Skin of body (tissue), 1 donor: ENCODE measurements at regions not wholly inside any gene's neighbourhood (a gene's known extent, or its start where the extent isn't known, plus 50 kb on each side); places are given as distances from the start of the nearest gene placed in this dataset.

Experiments
- DNase-seq: peaks from one replicate; lab custom pipeline; 2025; lab: John Stamatoyannopoulos, UW

GRCh38 chr16:86088816-86089215 is 189.9 kb downstream of the IRF8 start:
- no peak for DNase-seq

DNA sequence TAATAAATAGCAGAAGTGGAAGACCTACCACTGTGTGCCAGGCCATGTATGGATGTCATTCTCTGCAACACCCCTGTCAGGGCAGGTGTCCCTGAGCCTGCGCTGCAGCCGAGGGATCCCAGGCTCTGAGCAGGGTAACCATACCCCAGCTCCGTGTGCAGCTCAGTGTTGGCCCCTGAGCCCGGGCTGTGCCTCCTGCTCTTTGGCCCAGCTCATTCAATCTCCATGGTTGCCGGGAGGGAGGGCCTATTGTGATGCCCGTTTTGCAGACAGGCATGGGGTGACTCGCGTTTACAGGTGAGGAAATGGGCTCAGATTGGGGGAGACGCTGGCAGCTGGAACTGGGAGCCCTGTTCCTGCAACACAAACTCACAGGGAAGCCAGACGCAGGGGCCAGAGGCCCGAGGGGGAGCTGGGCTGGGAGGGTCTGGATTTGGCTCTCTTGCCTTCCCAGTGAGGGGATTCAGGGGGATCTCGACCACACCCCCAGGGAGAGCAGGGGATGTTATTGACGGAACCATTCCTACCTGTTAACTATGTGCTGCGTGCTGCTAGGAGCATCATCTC is 190.5 kb downstream of the IRF8 start:
- no peak for DNase-seq

DNA sequence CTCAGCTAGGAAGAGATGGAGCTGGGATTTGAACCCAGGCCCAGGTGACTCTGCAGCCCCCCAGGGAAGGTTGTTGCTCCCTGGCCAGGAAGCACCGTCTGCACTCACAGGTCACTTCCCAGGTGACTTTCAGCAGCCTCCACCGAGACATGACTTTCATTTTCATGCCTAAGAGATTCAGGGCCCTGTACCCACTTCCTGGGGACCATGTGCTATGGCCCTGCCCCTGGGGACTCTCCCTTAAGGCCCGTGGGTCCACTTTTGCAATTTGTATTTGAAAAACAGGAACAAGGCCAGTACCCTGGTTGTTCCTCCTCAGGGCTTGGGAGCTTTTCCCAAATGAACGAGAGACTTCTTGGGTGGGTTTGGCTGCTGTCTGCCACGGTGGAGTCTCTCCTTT is 191.0 kb downstream of the IRF8 start:
- DNase-seq, result no peak

GRCh38 chr16:86090461-86091170 is 191.7 kb downstream of the IRF8 start:
- no peak for DNase-seq

- DNase-seq, result no peak
Measured at GRCh38 chr16:86091976-86092375, 193.0 kb downstream of the IRF8 start.

GRCh38 chr16:86092586-86093480 is 193.9 kb downstream of the IRF8 start:
- no peak for DNase-seq

- DNase-seq, result no peak
Measured at GRCh38 chr16:86093801-86094750, 195.1 kb downstream of the IRF8 start.

GRCh38 chr16:86095131-86095752 is 196.3 kb downstream of the IRF8 start:
- DNase-seq, result no peak

DNA sequence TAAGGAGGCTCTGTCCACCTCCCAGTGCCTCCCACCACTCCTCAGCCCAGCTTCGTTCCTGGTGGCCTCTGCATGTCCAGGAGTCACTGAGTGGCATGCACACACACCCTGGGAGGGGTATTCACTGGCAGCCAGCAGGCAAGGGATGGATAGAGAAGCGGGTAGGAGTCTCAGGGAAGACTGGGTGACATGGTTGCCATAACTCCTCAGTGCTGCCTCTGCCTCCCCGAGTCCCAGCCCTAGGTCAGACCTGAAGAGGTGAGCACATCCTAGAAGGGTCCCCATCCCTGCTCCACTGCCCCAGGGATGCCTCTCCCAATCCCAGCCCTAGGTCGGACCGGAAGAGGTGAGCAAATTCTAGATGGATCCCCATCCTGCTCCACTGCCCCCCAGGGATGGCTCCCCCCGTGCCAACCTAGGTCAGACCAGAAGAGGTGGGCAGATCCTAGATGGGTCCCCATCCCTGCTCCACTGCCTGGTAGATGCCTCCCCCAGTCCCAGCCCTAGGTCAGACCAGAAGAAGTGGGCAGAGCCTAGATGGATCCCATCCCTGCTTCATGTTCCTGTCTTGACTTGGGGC is 197.0 kb downstream of the IRF8 start:
- DNase-seq, result no peak

- no peak for DNase-seq
Measured at GRCh38 chr16:86096850-86097249, 197.9 kb downstream of the IRF8 start.

DNA sequence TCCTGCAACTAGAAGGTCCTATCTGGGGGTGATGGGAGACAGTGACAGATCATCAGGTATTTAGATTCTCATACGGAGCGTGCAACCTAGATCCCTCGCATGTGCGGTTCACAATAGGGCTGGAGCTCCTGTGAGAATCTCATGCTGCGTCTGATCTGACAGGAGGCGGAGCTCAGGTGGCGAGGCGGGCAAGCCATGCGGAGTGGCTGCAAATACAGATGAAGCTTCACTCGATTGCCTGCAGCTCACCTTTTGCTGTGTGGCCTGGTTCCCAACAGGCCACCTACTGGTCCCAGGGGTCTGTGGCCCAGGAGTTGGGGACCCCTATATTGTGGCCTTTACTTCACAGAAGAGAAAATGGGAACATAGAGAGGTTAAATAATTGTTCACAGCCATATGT is 200.4 kb downstream of the IRF8 start:
- DNase-seq, result no peak

DNA sequence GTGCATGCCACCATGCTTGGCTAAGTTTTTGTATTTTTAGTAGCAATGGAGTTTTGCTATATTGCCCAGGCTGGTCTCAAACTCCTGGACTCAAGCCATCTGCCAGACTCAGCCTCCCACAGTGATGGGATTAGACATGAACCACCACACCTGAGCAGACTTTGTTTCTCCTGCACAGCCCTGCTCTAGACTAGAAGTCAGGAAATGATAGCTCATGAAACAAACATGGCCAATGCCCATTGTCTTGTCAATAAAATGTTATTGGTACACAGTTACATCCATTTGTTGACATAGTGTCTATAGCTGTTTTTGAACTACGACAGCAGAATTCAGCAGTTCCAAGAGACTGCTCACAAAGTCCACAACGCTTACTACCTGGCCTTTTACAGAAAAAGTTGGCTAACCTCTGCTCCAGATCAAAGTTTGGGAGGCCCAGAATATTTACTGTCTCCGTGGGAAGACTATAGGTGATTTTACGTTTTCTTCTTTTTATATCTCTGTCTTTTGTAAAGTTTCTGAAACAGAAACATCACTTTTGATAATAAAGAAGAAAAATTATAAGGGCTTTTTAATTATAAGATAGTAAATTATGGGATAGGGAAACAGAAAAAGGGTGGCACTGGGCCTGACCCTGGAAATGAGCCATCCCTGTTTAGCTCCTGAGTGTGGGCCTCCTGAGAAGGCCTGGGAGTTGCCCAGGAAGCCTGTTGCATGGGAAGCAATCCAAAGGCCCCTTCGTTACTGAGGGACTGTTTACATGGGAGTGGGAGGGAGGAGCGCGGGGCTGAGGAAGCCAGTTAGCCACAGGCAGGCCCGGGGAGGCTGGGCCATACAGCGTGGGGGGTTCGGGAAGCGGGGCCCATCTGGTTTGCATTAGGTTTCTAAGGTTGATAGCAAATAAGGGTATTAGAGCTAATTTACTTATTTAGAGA is 201.5 kb downstream of the IRF8 start:
- no peak for DNase-seq

DNA sequence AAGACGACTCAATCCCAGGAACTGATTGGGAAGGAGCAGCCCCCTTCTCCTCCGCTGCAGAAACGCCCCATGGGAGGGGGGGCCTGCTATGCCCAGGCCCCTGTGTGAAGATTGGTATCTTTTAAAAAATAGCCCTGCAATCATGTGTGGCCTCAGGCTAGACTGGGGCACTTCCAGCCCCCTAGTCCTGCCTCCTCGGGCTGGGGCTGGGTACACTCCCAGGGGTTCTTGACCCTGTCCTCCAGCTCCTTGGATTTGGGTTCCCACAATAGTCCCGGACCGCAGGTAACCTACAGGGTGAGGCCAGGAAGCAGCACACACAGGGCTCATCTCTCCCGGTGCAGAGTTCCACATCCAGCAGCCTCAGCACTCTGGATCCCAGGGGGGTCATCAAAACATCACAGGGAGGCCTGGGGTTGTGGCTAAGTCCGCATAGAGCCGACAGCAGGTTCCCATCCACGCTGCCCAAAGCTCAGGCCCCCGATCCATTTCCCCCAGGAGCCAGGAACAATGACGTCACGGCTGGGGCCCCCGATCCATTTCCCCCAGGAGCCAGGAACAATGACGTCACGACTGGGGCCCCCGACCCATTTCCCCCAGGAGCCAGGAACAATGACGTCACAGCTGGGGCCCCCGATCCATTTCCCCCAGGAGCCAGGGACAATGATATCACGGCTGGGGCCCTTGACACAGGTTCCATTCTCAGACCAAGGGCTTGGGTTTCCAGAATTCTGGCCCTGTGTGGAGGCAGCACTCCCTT is 202.4 kb downstream of the IRF8 start:
- no peak for DNase-seq

GRCh38 chr16:86101897-86102157 is 202.9 kb downstream of the IRF8 start:
- no peak for DNase-seq

DNA sequence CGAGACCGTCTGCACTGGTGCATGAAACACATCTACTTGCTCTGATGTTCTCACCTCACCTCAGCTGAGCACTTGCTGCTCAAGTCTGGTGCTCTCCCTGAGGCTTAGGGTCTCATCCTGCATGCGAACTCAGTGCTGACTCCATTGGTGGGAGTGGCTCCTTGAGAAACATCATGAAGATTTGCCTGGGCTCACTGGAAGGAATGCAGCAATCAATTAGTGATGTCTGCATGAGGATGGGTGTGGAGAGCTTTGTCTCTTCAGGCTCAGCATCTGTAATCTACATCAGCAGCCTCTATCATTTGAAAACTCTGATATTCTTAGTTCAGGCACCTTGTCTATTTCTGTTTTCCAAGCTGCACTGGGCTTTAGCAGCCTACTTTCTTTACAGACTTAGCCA is 204.4 kb downstream of the IRF8 start:
- DNase-seq, result no peak

GRCh38 chr16:86104537-86105048 is 205.6 kb downstream of the IRF8 start:
- DNase-seq, result no peak

- no peak for DNase-seq
Measured at GRCh38 chr16:86107215-86107825, 208.4 kb downstream of the IRF8 start.

DNA sequence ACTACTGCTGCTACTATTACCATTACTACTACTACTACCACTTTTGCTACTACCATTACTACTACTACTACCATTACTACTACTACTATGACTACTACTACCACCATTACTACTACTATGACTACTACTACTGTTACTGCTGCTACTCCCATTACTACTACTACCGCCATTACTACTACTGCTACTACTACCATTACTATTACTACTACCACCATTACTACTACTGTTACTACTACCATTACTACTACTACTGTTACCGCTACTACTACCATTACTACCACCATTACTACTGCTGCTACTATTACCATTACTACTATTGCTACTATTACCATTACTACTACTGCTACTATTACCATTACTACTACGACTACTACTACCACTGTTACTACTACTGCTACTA is 209.1 kb downstream of the IRF8 start:
- DNase-seq, result no peak
